Mammary epithelial cell (primary cell): ENCODE measurements at regions not wholly inside any gene's neighbourhood (a gene's known extent, or its start where the extent isn't known, plus 50 kb on each side); places are given as distances from the start of the nearest gene placed in this dataset.

Source experiments
- CTCF ChIP-seq, 2 donors: IDR thresholded peaks in 1 of 2; conservative IDR thresholded peaks in 1 of 2; 2 replicates each; pipeline ENCODE4 v1.5.1; 2011 to 2012; ENCODE audit warnings: inconsistent platforms in 2 of 2, low read length in 2 of 2, mild to moderate bottlenecking in 2 of 2, control low read depth in 1 of 2, low read depth in 1 of 2; ENCODE audit not compliant: insufficient read depth in 1 of 2; ENCODE audit errors: extremely low read depth in 1 of 2
- EZH2 ChIP-seq: IDR thresholded peaks from 2 replicates; pipeline ENCODE4 v1.6.1; 2012; ENCODE audit warnings: low read length, inconsistent platforms, borderline replicate concordance

- no peak for TF ChIP-seq CTCF (conservative IDR thresholded peaks at IDR 0.05 in 1 of 2, IDR thresholded peaks at IDR 0.05 in 1 of 2; ENCODE audit: extremely low read depth in 1 of 2, insufficient read depth in 1 of 2, low read depth in 1 of 2, low read length in 2 of 2)
- TF ChIP-seq EZH2 = no peak
Measured at GRCh38 chr2:129199501-129199900, 780.0 kb upstream of the RAB6C start.
